H9 (cell line): ENCODE measurements at regions not wholly inside any gene's neighbourhood (a gene's known extent, or its start where the extent isn't known, plus 50 kb on each side); places are given as distances from the start of the nearest gene placed in this dataset.

Source experiments
- DNase-seq: peaks from one replicate; pipeline ENCODE4 v3.0.0-alpha.2; 2017
- H2AFZ ChIP-seq: one replicate; pipeline ENCODE4 v1.6.1; 2013; ENCODE audit warnings: mild to moderate bottlenecking, low read length, control low read depth, moderate library complexity
- H2AK5ac ChIP-seq: 2 replicates; pipeline ENCODE4 v1.6.1; 2013; ENCODE audit warnings: low read length, control low read depth, mixed read lengths; ENCODE audit not compliant: insufficient read length
- H2BK120ac ChIP-seq: one replicate; pipeline ENCODE4 v1.6.1; 2013; ENCODE audit warnings: low read depth, mild to moderate bottlenecking, low read length, control low read depth, inconsistent platforms; ENCODE audit not compliant: poor library complexity, severe bottlenecking
- H2BK12ac ChIP-seq: 2 replicates; pipeline ENCODE4 v1.6.1; 2013; ENCODE audit warnings: low read length, control low read depth, mixed read lengths, low read depth; ENCODE audit not compliant: insufficient read length
- H2BK15ac ChIP-seq: 2 replicates; pipeline ENCODE4 v1.6.1; 2013; ENCODE audit warnings: low read depth, low read length, control low read depth
- H2BK20ac ChIP-seq: one replicate; pipeline ENCODE4 v1.6.1; 2013; ENCODE audit warnings: low read depth, mild to moderate bottlenecking, low read length, control low read depth, inconsistent platforms; ENCODE audit not compliant: poor library complexity, severe bottlenecking
- H2BK5ac ChIP-seq: 2 replicates; pipeline ENCODE4 v1.6.1; 2013; ENCODE audit warnings: low read length, control low read depth, mixed read lengths; ENCODE audit not compliant: insufficient read length
- H3K14ac ChIP-seq: 2 replicates; pipeline ENCODE4 v1.6.1; 2013; ENCODE audit warnings: low read length, control low read depth; ENCODE audit not compliant: insufficient read depth
- H3K18ac ChIP-seq: 2 replicates; pipeline ENCODE4 v1.6.1; 2013; ENCODE audit warnings: low read depth, mild to moderate bottlenecking, mixed read lengths, low read length, control low read depth; ENCODE audit not compliant: insufficient read length
- H3K23ac ChIP-seq: 2 replicates; pipeline ENCODE4 v1.6.1; 2013; ENCODE audit warnings: low read length, control low read depth, mixed read lengths, low read depth; ENCODE audit not compliant: insufficient read length
- H3K23me2 ChIP-seq: 2 replicates; pipeline ENCODE4 v1.6.1; 2013; ENCODE audit warnings: low read depth, mild to moderate bottlenecking, mixed read lengths, low read length, control low read depth; ENCODE audit not compliant: insufficient read length, poor library complexity, severe bottlenecking
- H3K27ac ChIP-seq: 2 replicates; pipeline ENCODE4 v1.5.1; 2013; ENCODE audit warnings: low read length, control low read depth, mixed read lengths, low read depth; ENCODE audit not compliant: insufficient read length
- H3K27me3 ChIP-seq: 2 replicates; pipeline ENCODE4 v1.6.1; 2013; ENCODE audit warnings: low read length, control low read depth, inconsistent platforms; ENCODE audit not compliant: insufficient read depth
- H3K4ac ChIP-seq: 2 replicates; pipeline ENCODE4 v1.6.1; 2013; ENCODE audit warnings: low read depth, mild to moderate bottlenecking, control low read depth, inconsistent platforms, low read length, moderate library complexity
- H3K4me1 ChIP-seq: 2 replicates; pipeline ENCODE4 v1.6.1; 2013; ENCODE audit warnings: low read length, control low read depth, inconsistent platforms; ENCODE audit not compliant: insufficient read depth
- H3K4me2 ChIP-seq: 2 replicates; pipeline ENCODE4 v1.6.1; 2013; ENCODE audit warnings: low read length, control low read depth, mixed read lengths; ENCODE audit not compliant: insufficient read length, insufficient read depth
- H3K56ac ChIP-seq: 2 replicates; pipeline ENCODE4 v1.6.1; 2013; ENCODE audit warnings: low read depth, mild to moderate bottlenecking, mixed read lengths, low read length, control low read depth; ENCODE audit not compliant: insufficient read length
- H3K79me1 ChIP-seq: 2 replicates; pipeline ENCODE4 v1.6.1; 2013; ENCODE audit warnings: low read depth, mild to moderate bottlenecking, moderate library complexity, low read length, control low read depth, inconsistent platforms; ENCODE audit not compliant: insufficient read depth, poor library complexity, severe bottlenecking
- H3K79me2 ChIP-seq: 2 replicates; pipeline ENCODE4 v1.6.1; 2013; ENCODE audit warnings: low read length, control low read depth, inconsistent platforms; ENCODE audit not compliant: insufficient read depth
- H3K9ac ChIP-seq: 2 replicates; pipeline ENCODE4 v1.6.1; 2013; ENCODE audit warnings: low read length, control low read depth, mixed read lengths; ENCODE audit not compliant: insufficient read length; ENCODE audit errors: extremely low read depth
- H3K9me3 ChIP-seq: one replicate; pipeline ENCODE4 v1.6.1; 2013; ENCODE audit warnings: low read depth, low read length, inconsistent platforms; ENCODE audit not compliant: control insufficient read depth
- H3T11ph ChIP-seq: one replicate; pipeline ENCODE4 v1.6.1; 2013; ENCODE audit warnings: mild to moderate bottlenecking, low read length, control low read depth, inconsistent platforms
- H4K20me1 ChIP-seq: one replicate; pipeline ENCODE4 v1.6.1; 2013; ENCODE audit not compliant: control insufficient read depth, insufficient read length, insufficient read depth
- H4K5ac ChIP-seq: 2 replicates; pipeline ENCODE4 v1.6.1; 2013; ENCODE audit warnings: low read depth, mild to moderate bottlenecking, mixed read lengths, low read length, control low read depth; ENCODE audit not compliant: insufficient read length
- H4K8ac ChIP-seq: replicated peaks from 2 replicates; pipeline ENCODE4 v1.6.1; 2013; ENCODE audit warnings: low read length, control low read depth, mixed read lengths, low read depth; ENCODE audit not compliant: insufficient read length
- H4K91ac ChIP-seq: 2 replicates; pipeline ENCODE4 v1.6.1; 2013; ENCODE audit warnings: low read depth, mild to moderate bottlenecking, moderate library complexity, mixed read lengths, low read length, control low read depth; ENCODE audit not compliant: insufficient read length
- H3K27ac Mint-ChIP-seq, 3 experiments: 2 replicates in 2 of 3; 3 replicates in 1 of 3; pipeline ENCODE4 v1.8.0; 2020 to 2021; ENCODE audit warnings: mixed read lengths in 3 of 3, mild to moderate bottlenecking in 1 of 3, moderate library complexity in 1 of 3
- H3K27me3 Mint-ChIP-seq: 2 replicates; pipeline ENCODE4 v1.8.0; 2021; ENCODE audit warnings: low read depth, mild to moderate bottlenecking, moderate library complexity, mixed read lengths
- H3K36me3 Mint-ChIP-seq, 3 experiments: 2 replicates in 2 of 3; 3 replicates in 1 of 3; pipeline ENCODE4 v1.8.0; 2020 to 2021; ENCODE audit warnings: low read depth in 3 of 3, mixed read lengths in 3 of 3; ENCODE audit not compliant: insufficient read depth in 1 of 3
- H3K4me1 Mint-ChIP-seq, 2 experiments: 2 replicates each; pipeline ENCODE4 v1.8.0; 2020; ENCODE audit warnings: mixed read lengths in 2 of 2
- H3K4me3 Mint-ChIP-seq, 2 experiments: 2 replicates in 1 of 2; 3 replicates in 1 of 2; pipeline ENCODE4 v1.8.0; 2020 to 2021; ENCODE audit warnings: mild to moderate bottlenecking in 2 of 2, mixed read lengths in 2 of 2, moderate library complexity in 1 of 2
- H3K9me3 Mint-ChIP-seq, 2 experiments: 2 replicates in 1 of 2; 3 replicates in 1 of 2; pipeline ENCODE4 v1.8.0; 2020; ENCODE audit warnings: mild to moderate bottlenecking in 2 of 2, mixed read lengths in 2 of 2, moderate library complexity in 1 of 2
- WGBS: extraction: QIAGEN DNeasy Blood & Tissue Kit; methylation state at CpG from one replicate; pipeline ENCODE4 v1.1.7; 2013; ENCODE audit warnings: missing lambda C conversion rate, low lambda C conversion rate, mixed read lengths; ENCODE audit not compliant: insufficient read length; ENCODE audit errors: extremely low coverage; 5-methylcytosine and 5-hydroxymethylcytosine counted together
- TF ChIP-seq, protein P1 (sequence below): fragments of 200-600 bp; sonication (generic); conservative IDR thresholded peaks from 3 replicates; pipeline ENCODE4 v1.8.0; 2021; ENCODE audit warnings: antibody characterized with exemption, mild to moderate bottlenecking

DNA sequence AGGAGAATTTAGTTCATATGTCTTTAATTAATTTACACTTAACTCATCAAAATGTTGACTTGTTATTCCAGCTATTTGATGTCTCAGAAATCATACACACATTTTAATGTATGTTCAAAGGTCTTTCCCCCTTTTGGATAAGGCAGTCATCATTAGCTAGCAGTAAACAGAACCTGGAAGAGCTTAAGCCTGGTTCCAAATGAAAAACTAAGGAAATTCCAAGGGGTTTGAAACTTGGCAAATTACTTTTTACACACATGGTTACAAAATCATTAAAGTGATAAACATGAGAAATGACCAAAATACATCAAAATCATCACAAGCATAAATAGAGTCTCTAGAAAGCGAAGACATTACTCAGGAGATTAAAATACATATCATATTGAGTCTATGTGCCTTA, 359.8 kb upstream of the ZNF608 start:
- H3K9me3 Mint-ChIP-seq, result no peaks in the 10 kb centered on the region; a peak in 1 of 5 replicates
- H3K36me3 Mint-ChIP-seq, result peaks cover 0 to 4% (median 3%) of the 10 kb centered on the region in 3 experiments; a peak in 1 of 7 replicates
- Histone ChIP-seq H2BK5ac (no peak overlapping the region), H2BK120ac (no peak overlapping the region), H3K23me2 (no peaks in the 10 kb centered on the region), H3K4me1 (no peaks in the 10 kb centered on the region), H3T11ph (no peak overlapping the region), H3K79me1 (no peaks in the 10 kb centered on the region), H3K27ac (no peak overlapping the region), H2BK12ac (no peak overlapping the region), H3K14ac (no peak overlapping the region), H4K8ac (no peak overlapping the region), H4K91ac (no peak overlapping the region), H3K79me2 (no peaks in the 10 kb centered on the region), H2AK5ac (no peak overlapping the region), H3K23ac (no peak overlapping the region), H3K18ac (no peak overlapping the region), H3K9me3 (no peaks in the 10 kb centered on the region), H2BK15ac (no peak overlapping the region), H4K5ac (no peak overlapping the region), H2BK20ac (no peak overlapping the region), H3K4me2 (no peak overlapping the region), H4K20me1 (no peaks in the 10 kb centered on the region), H3K9ac (no peak overlapping the region), H3K27me3 (no peaks in the 10 kb centered on the region), H3K56ac (no peak overlapping the region), H2AFZ (no peak overlapping the region), H3K4ac (no peak overlapping the region)
- H3K4me1 Mint-ChIP-seq, result peaks cover 0 to 3% of the 10 kb centered on the region in 2 experiments; a peak in 2 of 4 replicates
- WGBS, result no CpG with 5 or more reads among the region's 1 CpG
- H3K27me3 Mint-ChIP-seq, result no peaks in the 10 kb centered on the region
- no peak overlapping the region for H3K4me3 Mint-ChIP-seq
- TF ChIP-seq, protein P1, sequence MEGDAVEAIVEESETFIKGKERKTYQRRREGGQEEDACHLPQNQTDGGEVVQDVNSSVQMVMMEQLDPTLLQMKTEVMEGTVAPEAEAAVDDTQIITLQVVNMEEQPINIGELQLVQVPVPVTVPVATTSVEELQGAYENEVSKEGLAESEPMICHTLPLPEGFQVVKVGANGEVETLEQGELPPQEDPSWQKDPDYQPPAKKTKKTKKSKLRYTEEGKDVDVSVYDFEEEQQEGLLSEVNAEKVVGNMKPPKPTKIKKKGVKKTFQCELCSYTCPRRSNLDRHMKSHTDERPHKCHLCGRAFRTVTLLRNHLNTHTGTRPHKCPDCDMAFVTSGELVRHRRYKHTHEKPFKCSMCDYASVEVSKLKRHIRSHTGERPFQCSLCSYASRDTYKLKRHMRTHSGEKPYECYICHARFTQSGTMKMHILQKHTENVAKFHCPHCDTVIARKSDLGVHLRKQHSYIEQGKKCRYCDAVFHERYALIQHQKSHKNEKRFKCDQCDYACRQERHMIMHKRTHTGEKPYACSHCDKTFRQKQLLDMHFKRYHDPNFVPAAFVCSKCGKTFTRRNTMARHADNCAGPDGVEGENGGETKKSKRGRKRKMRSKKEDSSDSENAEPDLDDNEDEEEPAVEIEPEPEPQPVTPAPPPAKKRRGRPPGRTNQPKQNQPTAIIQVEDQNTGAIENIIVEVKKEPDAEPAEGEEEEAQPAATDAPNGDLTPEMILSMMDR, result no peak
- no peak overlapping the region for H3K27ac Mint-ChIP-seq
- no peak for DNase-seq
